Dedifferentiated amniotic fluid mesenchymal stem cell (primary cell): ENCODE measurements at regions not wholly inside any gene's neighbourhood (a gene's known extent, or its start where the extent isn't known, plus 50 kb on each side); places are given as distances from the start of the nearest gene placed in this dataset.

ENCODE experiments used
- DNase-seq: peaks from one replicate; pipeline ENCODE4 v3.0.0-alpha.2; 2016; ENCODE audit errors: extremely low spot score

DNA sequence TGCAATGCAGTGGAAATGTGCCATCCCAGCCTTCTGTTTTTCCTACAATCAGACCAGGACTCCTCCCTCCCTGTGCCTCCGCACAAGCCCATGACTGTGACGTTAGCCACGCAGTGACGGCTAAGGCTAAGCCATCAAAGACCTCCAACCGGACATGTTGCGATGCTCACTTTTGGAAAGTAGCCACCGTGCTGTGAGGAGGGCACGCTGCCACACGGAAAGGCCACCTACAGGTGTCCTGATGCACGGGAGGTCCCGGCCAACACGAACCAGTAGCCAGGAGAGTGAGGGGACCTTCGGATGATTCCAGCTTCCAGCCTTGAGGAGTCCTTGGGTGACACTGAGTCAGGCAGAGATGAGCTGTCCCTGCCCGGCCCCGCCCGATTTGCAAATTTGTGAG lies 53.9 kb downstream of the FOXL1 start:
- DNase-seq, result no peak

DNA sequence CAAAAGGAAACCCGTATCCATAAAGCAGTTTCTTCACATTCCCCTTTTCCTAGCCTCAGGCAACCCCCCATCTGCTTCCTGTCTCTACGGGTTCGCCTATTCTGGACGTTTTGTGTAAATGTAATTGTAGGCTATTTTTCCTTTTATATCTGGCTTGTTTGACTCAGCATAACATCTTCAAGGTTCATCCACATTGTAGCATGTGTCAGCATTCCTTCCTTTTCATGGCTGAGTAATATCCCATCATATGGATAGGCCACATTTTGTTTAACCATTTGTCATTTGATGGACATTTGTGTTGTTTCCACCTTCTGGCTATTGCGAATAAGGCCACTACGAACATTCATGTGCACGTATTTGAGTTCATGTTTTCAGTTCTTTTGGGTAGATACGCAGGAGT lies 54.6 kb downstream of the FOXL1 start:
- no peak for DNase-seq

DNA sequence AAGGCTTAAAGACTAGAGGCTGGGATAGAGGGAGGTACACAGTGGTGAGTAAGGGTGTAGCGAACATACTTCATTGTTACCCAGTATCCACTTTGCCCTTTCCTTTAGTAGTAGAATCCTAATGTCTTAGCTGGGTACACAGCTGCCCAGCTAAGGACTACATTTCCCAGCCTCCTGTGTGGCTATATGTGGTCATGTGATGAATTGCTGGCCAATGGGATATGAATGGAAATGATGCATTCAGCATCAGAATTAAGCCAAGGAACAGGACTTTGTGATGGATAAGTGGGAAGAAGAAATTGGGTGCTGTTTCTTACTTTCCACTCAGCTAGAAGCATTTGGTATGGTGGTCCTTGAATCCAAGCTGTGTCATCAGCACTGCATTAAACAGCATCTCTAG lies 55.9 kb downstream of the FOXL1 start:
- no peak for DNase-seq

GRCh38 chr16:86635176-86635876 lies 57.0 kb downstream of the FOXL1 start:
- peak; percentile 14 for DNase-seq

DNA sequence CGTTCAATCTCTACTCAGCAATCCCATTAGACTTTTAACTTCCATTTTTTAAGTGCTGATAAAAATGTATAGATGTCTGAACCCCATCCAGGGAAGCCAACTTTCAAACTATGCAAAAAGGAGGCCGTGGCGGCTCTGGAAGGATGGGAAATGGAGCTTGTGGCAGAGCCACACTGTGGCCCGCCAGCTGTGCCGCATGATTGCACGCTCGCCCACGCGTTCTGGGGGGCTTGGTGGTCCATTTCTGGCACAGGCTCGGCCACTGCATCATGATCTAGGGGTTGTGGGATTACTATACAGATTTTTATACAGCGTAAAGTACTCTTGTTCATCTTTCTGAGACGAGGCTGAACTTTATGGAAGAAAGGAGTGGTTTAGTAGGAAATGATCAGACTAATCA lies 57.6 kb downstream of the FOXL1 start:
- no peak for DNase-seq

- no peak for DNase-seq
Measured at GRCh38 chr16:86637744-86638143, 59.4 kb downstream of the FOXL1 start.

DNA sequence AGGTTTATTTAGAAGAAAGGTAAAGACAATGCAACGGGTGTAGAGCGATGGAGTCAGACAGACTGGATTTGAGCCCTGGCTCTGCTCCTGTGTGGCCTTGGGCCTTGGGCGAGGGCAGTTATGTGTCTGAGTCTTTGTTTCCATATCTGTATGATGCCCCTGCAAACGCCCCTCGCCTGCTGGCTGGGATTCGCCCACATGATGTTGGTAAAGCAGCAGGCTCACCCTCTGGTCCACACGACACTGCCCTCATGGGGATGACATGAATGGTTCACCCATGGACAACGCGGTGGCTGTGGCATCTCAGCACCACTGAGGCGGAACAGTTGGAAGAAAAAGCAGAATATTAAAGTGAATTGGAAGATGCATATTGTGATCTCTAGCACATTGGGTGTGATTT lies 60.3 kb downstream of the FOXL1 start:
- DNase-seq, result no peak

DNA sequence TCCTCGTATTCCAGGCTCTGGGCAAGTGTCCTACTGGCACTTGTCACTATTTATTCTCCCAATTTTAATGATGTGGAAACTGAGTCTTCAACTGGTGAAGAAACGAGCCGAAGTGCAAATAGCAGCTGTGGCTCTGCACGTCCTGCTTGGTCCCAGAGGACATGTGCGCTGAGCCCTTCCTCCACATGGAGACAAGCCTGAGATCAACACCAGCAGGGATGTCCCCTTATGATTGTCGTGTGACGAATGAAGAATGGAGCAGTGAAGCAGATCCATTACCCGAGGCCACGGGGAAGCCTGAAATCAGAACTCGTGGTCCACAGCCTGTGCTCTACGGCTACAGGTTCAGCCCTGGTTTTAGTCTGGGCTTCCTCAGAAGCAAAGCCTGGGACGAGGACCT lies 61.0 kb downstream of the FOXL1 start:
- no peak for DNase-seq

DNA sequence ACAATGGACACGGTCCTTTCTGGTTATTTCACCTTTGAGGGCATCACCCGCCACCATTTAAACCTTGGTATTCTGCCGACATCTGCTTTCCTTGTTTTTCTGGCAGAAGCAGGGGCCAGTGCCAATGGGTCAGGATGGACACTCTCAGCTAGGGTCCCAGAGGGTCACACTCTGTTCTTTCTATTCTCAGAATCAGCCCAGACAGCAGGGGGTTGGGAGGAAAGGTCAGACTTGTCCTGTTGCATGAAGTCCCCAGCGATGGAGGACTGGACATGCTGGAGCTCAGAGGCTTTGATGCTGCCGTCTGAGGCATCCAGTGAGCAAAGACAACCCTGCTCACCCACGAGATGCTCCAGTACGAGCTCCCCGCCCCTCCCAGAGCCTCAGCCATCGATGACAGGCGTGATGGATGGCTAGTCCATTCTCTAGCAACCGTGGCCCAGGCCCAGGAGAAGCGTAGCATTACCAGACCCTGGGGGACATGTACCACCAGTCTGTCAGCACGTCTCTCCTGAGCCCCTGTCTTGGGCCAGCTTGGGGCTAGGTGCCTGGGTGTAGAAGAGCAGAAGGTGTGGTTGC lies 62.0 kb downstream of the FOXL1 start:
- DNase-seq, result no peak

DNA sequence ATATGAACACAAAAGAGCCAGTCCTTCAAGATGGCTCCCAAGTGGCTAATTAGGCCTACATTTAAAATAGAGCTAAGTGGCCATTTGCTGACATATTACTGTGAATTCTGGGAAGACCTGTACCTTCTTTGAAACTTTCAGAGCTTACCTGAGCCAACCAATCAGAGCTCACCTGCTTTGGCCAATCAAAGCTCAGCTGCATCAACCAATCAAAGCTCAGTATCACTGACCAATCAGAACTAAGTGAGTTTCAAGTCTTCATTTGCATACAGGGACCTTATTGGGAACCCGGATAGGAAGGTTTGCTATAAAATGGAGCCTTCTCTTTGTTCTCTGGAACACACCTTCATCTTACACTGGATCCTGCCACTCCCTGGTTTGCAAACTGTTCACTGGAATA lies 63.7 kb downstream of the FOXL1 start:
- no peak for DNase-seq

- no peak for DNase-seq
Measured at GRCh38 chr16:86643671-86644070, 65.3 kb downstream of the FOXL1 start.

GRCh38 chr16:86647561-86647960 lies 69.2 kb downstream of the FOXL1 start:
- DNase-seq, result no peak

GRCh38 chr16:86649875-86650274 lies 71.5 kb downstream of the FOXL1 start:
- no peak for DNase-seq

DNA sequence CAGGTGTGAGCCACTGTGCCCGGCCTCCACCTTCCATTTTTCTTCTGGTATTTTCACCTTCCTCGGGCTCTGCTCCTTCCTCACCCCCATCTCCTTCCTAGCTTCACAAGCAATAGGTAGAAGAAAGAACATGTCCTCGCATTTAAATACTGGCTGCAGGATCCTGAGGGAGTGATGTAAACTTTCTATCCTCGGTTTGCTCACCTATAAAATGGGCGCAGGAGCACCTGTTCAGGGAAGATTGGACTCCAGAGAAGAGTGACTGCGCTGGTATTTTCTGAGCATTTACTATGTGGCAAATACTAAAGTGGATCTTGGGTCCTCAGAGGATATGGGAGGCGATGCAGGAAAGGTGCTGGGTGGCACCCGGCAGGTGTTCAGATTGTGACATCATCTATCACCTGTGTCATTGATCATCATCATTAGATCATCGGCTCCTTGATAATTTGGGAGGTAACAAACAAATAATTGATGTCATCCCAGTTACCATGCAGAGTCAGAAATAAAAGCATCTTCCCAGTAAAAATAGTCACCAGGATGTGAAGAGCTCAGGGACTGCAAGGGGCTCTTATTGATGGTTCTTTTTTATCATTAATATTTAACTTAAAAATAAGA lies 72.8 kb downstream of the FOXL1 start:
- DNase-seq, result no peak

DNA sequence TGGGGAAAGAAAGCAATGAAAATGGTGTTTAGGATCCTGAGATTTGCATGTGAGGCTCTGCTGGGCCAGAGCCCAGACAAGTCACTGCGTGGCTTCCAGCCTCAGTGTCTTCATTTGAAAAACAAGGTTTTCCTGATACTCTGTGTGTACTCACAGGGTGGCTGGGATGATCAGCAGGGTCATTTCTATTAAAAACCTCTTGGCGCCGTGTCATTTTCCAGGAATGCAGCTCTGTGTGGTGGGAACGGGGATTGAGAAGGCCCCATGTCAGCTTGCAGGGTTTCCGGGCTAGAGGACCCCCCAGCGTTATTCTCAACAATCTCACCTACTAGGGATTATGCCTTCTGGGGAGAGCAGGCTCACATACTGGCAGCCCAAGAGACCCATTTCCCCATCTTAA lies 73.5 kb downstream of the FOXL1 start:
- DNase-seq, result no peak

DNA sequence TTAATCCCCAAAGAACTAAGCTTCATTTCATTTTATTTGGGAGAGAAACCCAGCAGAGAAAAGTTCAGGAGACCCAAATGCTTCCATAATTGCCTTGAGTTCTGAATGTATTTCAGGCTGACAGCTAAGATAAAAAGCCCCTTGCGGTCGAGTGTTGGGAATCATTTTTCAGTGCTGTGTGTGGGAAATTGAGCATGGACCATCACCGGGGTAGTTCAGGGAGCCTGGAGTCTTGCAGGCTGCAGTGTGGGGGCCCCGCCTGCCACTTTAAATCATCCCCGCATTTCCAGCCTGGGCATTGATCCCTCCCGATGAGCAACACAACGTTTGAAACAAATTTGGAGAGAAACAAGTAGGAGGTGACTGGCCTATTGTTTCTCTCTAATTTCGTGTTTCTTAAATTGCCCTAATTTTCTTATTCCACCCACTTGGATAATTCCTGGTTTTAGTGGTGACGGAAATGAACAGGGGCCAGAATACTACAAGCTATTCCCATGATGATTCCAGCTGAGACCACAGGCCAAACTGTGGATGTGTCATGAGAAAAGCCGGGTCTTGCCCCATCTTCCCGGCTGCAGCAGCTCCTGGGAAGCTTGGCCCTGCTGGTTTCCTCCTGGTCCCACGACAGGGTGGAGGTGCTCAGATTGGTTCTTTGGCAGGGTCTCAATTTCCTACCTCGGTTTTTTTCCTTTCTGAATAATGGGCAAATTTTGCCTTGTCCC lies 75.1 kb downstream of the FOXL1 start:
- DNase-seq, result no peak

DNA sequence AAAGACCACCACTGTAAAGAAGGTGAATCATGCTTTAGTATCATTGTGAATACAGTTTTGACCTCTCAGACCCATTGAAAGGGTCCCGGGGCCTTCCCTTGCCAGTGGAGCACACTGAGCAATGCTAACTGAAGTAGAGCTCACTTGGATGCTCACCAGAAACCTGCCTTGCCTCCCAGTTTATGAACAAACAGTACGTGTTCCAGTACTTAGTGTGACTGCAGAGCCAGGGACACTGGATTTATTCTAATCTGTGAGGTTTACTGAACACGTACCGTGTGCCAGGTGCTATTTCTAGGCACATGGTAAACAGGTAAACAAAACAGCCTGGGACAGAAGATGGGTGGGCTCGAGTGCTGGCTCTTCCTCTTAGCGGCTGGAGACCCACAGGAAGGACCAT lies 79.6 kb downstream of the FOXL1 start:
- no peak for DNase-seq

GRCh38 chr16:86660623-86661022 lies 82.3 kb downstream of the FOXL1 start:
- no peak for DNase-seq

- DNase-seq, result no peak
Measured at GRCh38 chr16:86661706-86662105, 83.4 kb downstream of the FOXL1 start.

DNA sequence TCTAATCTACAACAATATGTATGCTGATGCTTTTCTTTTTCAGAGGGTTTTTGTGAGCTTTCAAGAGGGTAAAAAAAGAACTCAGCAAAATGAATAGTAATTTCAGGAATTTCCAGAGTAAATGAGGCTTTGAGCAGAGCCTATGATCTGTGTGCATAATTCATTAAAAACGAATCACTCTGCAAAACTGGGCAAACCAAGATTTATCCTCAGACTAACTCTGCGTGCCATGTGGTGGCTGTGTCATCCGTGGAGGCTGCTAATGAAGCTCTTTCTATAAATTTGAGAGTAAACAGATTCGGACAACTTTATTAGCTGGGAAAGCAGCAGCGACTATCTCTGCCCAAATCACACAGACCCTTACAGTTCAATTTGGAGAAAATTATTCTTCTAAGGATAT lies 83.8 kb downstream of the FOXL1 start:
- no peak for DNase-seq

DNA sequence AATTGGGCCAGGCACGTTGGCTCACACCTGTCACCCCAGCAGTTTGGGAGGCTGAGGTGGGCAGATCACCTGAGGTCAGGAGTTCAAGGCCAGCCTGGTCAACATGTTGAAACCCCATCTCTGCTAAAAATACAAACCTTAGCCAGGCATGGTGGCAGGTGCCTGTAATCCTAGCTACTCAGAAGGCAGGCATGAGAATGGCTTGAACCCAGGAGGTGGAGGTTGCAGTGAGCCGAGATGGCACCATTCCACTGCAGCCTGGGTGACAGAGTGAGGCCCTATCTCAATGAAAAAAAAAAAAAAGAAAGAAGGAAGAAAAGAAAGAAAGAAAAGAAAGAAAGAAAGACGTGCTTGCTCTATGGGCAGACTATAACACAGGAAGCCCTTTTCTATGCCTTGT lies 84.4 kb downstream of the FOXL1 start:
- no peak for DNase-seq

GRCh38 chr16:86663685-86664521 lies 85.6 kb downstream of the FOXL1 start:
- no peak for DNase-seq
